Natural killer cell treated with Interleukin-12 subunit alpha and Interleukin-12 subunit beta and Interleukin-15 and Interleukin-18, amount 100 ng/mL, for 72 hours (primary cell): ENCODE measurements at regions not wholly inside any gene's neighbourhood (a gene's known extent, or its start where the extent isn't known, plus 50 kb on each side); places are given as distances from the start of the nearest gene placed in this dataset.

Experiments used
- ATAC-seq, 2 donors: fragments of 150-1000 bp; cut with Tn5 transposase in 1 of 2; sonication (Bioruptor Pico), chemical (Tn5 transposase) in 1 of 2; 2 replicates each; pipeline ENCODE4 v1.10.0; 2021
- DNase-seq: peaks from one replicate; pipeline ENCODE4 v3.0.0; 2022; ENCODE audit warnings: low spot score
- H3K27ac Mint-ChIP-seq, 2 donors: 1 replicate in 1 of 2; 2 replicates in 1 of 2; pipeline ENCODE4 v1.8.0; 2022; ENCODE audit warnings: mixed read lengths in 2 of 2, mild to moderate bottlenecking in 1 of 2, moderate library complexity in 1 of 2
- H3K27me3 Mint-ChIP-seq, 2 donors: 1 replicate in 1 of 2; 2 replicates in 1 of 2; pipeline ENCODE4 v1.8.0; 2022; ENCODE audit warnings: mixed read lengths in 2 of 2
- H3K36me3 Mint-ChIP-seq: one replicate; pipeline ENCODE4 v1.8.0; 2022; ENCODE audit warnings: mixed read lengths
- H3K4me1 Mint-ChIP-seq, 2 donors: 1 replicate in 1 of 2; 2 replicates in 1 of 2; pipeline ENCODE4 v1.8.0; 2022; ENCODE audit warnings: low read depth in 2 of 2, mixed read lengths in 2 of 2, mild to moderate bottlenecking in 1 of 2
- H3K4me3 Mint-ChIP-seq: one replicate; pipeline ENCODE4 v1.8.0; 2022; ENCODE audit warnings: mixed read lengths
- H3K9me3 Mint-ChIP-seq: 2 replicates; pipeline ENCODE4 v1.8.0; 2022; ENCODE audit warnings: mixed read lengths

DNA sequence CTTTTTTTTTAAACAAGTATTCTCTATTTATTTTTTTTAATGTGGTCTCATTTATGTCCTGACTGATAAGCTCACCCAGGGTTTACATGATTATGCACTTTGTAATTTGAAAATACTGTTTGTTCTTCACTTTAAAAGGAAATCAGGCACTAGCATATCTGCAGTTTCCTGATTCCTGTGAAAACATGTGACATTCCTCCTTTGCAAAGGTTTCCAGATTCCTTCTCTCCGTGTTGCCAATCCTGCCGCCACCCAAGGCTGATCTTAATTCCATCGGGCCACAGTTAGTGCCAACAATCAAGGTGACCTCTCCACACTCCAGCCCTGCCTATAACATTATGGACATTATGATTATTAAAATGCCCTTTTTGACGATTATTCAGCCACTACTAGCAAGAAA lies 225.4 kb downstream of the PCDH7 start:
- Mint-ChIP-seq H3K4me3 (no peak overlapping the region), H3K9me3 (peaks cover 3% of the 10 kb centered on the region), H3K36me3 (no peaks in the 10 kb centered on the region), H3K27me3 (no peaks in the 10 kb centered on the region), H3K4me1 (no peaks in the 10 kb centered on the region), H3K27ac (no peak overlapping the region)
- no peak for ATAC-seq
- no peak for DNase-seq

DNA sequence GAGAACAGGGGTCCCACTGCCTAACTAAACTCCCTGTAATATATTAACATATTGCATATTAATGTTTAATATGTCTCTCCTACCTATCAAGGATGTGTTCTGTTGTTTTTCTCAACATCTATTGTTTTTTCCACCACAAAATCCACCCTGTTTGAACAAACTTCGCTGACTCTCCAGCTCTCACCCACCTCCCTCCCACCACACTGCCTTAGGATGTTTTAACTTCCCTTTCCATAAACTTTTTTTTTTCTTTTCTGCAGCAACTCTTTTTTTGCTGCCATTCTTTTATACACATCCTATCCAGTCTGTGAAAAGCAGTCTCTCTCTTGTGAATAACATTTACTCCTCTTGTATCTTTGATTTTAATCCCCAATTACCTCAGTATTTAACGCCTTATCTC lies 226.1 kb downstream of the PCDH7 start:
- no peaks in the 10 kb centered on the region for H3K27me3 Mint-ChIP-seq
- no peak overlapping the region for H3K4me3 Mint-ChIP-seq
- H3K9me3 Mint-ChIP-seq = peaks cover 3% of the 10 kb centered on the region
- ATAC-seq (no peak), DNase-seq (no peak)
- no peaks in the 10 kb centered on the region for H3K36me3 Mint-ChIP-seq
- H3K4me1 Mint-ChIP-seq = no peaks in the 10 kb centered on the region
- no peak overlapping the region for H3K27ac Mint-ChIP-seq

DNA sequence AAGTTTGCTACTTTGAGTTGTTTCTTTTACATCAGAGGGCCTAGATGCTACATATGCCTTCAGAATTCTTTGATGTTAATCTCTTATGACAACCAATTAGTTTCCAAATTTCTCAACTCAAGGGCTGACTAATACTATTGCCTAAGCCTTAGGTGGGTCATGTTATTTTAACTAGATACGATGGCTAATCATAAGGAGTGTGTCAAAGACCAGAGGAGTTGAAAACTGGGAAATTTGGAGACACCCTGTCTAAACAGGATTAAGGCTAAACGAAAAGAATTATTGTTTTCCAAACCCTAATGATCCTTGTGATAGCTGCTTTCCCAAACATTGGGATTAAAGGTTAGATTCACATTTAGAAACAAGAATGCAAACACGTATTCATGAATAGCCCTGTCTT lies 228.5 kb downstream of the PCDH7 start:
- H3K4me1 Mint-ChIP-seq = no peaks in the 10 kb centered on the region
- DNase-seq (no peak), ATAC-seq (no peak)
- H3K9me3 Mint-ChIP-seq = peaks cover 3% of the 10 kb centered on the region
- no peaks in the 10 kb centered on the region for H3K36me3 Mint-ChIP-seq
- H3K4me3 Mint-ChIP-seq = no peak overlapping the region
- H3K27ac Mint-ChIP-seq = no peak overlapping the region
- no peaks in the 10 kb centered on the region for H3K27me3 Mint-ChIP-seq

DNA sequence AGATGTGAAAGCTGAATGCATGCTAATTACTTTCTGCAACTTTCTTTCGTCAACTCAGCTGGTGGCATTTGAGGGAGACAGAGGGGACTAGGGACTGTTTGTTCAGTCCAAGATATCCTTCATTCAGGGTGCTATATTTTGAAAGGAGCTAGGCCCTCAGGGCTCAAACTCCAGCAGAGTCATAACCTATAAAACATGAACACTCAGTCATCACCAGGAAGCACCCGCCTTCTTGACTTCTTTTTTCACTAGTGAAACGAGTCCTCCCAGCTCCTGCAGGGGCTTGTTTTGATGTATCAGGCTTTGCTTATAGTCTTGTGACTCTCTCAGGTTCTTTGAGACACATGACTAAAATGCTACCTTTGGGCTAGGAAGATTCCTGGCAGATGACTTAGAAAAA lies 230.6 kb downstream of the PCDH7 start:
- no peaks in the 10 kb centered on the region for H3K36me3 Mint-ChIP-seq
- no peak for DNase-seq
- H3K4me3 Mint-ChIP-seq = no peak overlapping the region
- no peaks in the 10 kb centered on the region for H3K27me3 Mint-ChIP-seq
- H3K9me3 Mint-ChIP-seq = peaks cover 3% of the 10 kb centered on the region
- no peak overlapping the region for H3K27ac Mint-ChIP-seq
- no peaks in the 10 kb centered on the region for H3K4me1 Mint-ChIP-seq
- ATAC-seq = no peak

DNA sequence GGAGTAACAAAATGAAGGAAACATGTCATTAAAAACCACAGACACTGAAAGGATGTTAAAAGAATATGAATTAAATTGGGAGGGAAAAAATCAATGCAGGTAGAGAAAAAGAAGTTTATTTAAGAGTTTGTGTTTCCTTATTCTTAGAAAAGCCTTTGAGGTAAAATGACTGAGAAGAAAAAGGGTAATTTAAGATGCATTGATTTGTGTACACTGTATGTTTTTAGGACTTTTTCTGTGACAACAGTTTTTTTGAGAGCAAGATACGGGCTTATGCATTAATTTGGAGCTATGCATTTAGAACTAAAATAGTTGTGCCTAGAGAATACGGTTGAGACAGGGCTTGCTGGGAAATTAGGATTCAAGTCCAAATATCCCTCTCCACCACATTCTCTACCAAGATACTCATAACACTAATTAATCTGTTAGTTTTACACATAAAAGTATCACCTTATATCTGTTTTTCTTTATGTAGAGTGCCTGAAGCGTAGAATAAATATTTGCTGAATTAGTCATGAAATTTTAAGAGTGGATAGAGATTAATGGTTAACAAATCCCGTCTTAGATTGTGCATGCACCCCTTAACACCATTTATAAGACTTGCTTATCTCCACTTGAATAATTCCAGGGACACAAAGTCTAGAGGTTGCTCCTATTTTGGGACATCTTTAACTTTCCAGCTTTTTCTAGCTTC lies 232.5 kb downstream of the PCDH7 start:
- H3K36me3 Mint-ChIP-seq = no peaks in the 10 kb centered on the region

DNA sequence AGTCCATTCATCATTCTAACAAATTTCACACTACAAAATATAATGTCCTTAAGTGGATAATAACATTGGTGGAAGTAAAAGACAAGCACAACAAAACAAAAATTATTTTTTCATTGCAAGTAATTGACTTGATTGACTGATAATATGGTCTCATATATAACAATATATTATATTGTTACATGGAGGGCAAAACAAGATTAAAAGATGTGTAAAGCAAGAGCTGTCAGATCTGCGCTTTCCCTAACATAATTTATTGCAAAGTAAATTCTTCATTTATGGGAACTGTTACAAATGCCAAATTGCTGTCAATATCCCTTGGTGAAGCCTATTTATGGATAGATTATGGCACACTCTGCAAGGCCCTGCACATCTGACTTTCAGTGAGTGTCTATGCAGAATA lies 233.6 kb downstream of the PCDH7 start:
- DNase-seq = no peak
- Mint-ChIP-seq H3K36me3 (no peaks in the 10 kb centered on the region), H3K9me3 (peaks cover 3% of the 10 kb centered on the region), H3K4me3 (no peak overlapping the region), H3K27ac (no peak overlapping the region), H3K27me3 (no peaks in the 10 kb centered on the region), H3K4me1 (no peaks in the 10 kb centered on the region)
- ATAC-seq = no peak

More for the DNA sequence above, 232.5 kb downstream of the PCDH7 start:
- H3K4me3 Mint-ChIP-seq = no peak overlapping the region
- H3K27ac Mint-ChIP-seq = no peak overlapping the region
- DNase-seq = no peak
- H3K9me3 Mint-ChIP-seq = no peaks in the 10 kb centered on the region
- no peak for ATAC-seq
- no peaks in the 10 kb centered on the region for H3K27me3 Mint-ChIP-seq
- H3K4me1 Mint-ChIP-seq = no peaks in the 10 kb centered on the region

DNA sequence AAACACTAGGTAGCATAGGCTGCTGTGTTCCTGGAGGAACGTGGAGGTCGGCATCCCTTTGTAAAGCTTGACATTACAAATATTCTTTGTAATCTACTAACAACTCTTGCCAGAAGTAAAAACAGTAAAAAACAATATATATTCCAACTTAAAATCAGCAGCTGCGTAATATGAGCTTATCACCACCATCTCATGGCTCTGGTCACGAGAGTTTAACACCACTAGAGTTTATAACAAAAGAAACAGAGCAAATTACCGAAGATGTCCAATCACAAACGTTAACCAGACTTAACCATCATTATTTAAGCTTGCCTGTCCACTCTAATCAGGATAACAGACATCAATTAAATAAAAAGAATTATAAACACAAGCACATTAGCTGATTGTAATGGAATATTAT lies 236.7 kb downstream of the PCDH7 start:
- H3K36me3 Mint-ChIP-seq = peaks cover 4% of the 10 kb centered on the region
- DNase-seq (no peak), ATAC-seq (no peak)
- H3K27ac Mint-ChIP-seq = no peak overlapping the region
- H3K4me1 Mint-ChIP-seq = no peaks in the 10 kb centered on the region
- no peak overlapping the region for H3K4me3 Mint-ChIP-seq
- H3K27me3 Mint-ChIP-seq = no peaks in the 10 kb centered on the region
- peaks cover 5% of the 10 kb centered on the region for H3K9me3 Mint-ChIP-seq

DNA sequence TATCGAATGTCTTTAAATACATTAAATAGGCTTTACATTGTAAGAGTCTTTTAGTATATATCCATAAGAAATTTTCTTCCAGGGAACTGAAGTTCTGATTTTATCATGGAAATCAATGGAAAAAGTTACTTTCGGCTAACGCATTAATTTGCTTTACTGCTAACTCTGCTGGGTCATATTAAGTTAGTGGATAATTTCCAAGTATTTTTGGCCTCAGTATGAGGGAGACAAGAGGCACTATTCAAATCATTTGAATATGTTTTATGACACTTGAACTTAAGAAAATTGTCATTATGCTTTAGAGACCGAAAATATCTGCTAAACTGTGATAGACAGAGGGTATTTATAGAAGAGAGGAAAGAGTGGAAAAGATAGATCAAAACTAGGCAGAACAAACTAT lies 237.5 kb downstream of the PCDH7 start:
- Mint-ChIP-seq H3K27me3 (no peaks in the 10 kb centered on the region), H3K36me3 (peaks cover 8% of the 10 kb centered on the region), H3K4me3 (no peak overlapping the region), H3K4me1 (no peaks in the 10 kb centered on the region), H3K9me3 (peaks cover 5% of the 10 kb centered on the region), H3K27ac (no peak overlapping the region)
- DNase-seq (no peak), ATAC-seq (no peak)

DNA sequence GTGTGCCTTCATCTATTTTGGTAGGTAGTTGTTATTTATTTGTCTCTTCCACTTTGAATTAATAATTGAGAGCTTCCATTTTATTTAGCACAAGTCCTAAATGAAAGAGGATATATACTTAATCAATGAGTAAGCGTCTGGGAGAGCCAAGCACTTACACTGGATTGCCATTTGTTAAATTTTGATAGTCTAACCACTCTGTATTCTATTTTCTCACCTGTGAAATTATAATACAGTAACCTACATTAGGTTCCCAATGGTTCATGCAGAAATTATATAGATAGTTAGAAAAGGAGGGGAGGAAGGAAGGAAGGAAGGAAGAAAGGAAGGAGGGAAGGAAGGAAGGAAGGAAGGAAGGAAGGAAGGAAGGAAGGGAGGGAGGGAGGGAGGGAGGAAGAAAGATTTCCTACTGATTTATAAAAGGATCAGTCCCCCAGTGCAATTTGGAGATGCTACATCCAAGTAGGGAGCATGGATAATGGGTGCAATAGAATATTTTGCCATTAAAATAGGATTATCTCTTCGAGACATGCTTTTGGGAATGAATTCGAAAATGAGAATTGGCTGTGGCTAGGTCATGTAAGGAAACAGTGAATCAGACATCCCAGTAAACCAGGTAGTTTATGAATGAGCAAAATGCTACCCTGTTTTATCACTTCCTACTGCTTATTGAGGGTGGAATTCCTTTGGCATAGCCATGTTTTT lies 239.8 kb downstream of the PCDH7 start:
- no peak overlapping the region for H3K4me3 Mint-ChIP-seq
- no peaks in the 10 kb centered on the region for H3K27me3 Mint-ChIP-seq
- DNase-seq = no peak
- H3K27ac Mint-ChIP-seq = no peak overlapping the region
- H3K36me3 Mint-ChIP-seq = peaks cover 12% of the 10 kb centered on the region
- peaks cover 5% of the 10 kb centered on the region for H3K9me3 Mint-ChIP-seq
- no peaks in the 10 kb centered on the region for H3K4me1 Mint-ChIP-seq
- no peak for ATAC-seq

DNA sequence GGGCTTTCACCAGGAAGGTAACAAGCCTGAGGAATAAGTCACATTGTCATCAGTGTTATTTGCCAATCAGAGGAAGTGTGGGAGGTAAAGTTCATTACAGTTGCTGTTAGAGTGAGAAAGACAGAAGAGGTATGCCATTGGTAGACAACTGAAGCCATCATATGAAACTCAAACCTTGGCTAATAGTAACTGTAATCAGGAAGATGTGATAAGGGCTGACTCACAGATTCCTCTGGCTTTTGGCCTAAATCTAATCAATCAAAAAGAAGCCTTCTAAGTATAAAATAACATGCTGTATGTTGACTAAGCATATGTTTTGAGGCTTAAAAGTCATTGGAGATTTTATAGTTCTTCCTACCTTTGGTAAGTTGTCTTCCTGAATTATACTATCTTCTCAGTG lies 242.8 kb downstream of the PCDH7 start:
- H3K9me3 Mint-ChIP-seq = peaks cover 3% of the 10 kb centered on the region
- DNase-seq = no peak
- no peak overlapping the region for H3K4me3 Mint-ChIP-seq
- no peaks in the 10 kb centered on the region for H3K27me3 Mint-ChIP-seq
- H3K36me3 Mint-ChIP-seq = peaks cover 12% of the 10 kb centered on the region
- H3K4me1 Mint-ChIP-seq = no peaks in the 10 kb centered on the region
- ATAC-seq = no peak
- H3K27ac Mint-ChIP-seq = no peak overlapping the region

DNA sequence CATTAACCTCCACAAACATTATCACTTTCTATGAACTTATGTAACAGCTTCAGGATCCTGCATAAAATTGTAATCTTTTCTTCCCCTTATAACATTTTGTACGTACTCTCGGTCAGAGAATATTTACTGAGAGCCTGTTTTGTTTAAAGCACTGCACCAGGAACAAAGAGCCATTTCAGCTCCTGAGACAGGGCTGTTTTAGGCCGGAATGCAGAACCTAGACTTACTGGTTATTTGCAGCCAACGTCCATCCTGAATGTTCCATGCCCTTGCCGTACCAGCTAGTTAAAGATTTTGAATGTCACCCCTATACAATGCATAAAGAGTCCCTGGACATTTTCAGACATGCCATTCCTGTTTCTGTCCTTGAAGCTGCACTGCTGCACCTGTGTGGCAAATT lies 248.8 kb downstream of the PCDH7 start:
- no peak for ATAC-seq
- no peak overlapping the region for H3K4me3 Mint-ChIP-seq
- no peak overlapping the region for H3K27ac Mint-ChIP-seq
- no peak for DNase-seq
- H3K9me3 Mint-ChIP-seq = peaks cover 10% of the 10 kb centered on the region
- peaks cover 9% of the 10 kb centered on the region for H3K36me3 Mint-ChIP-seq
- no peaks in the 10 kb centered on the region for H3K4me1 Mint-ChIP-seq
- no peaks in the 10 kb centered on the region for H3K27me3 Mint-ChIP-seq

DNA sequence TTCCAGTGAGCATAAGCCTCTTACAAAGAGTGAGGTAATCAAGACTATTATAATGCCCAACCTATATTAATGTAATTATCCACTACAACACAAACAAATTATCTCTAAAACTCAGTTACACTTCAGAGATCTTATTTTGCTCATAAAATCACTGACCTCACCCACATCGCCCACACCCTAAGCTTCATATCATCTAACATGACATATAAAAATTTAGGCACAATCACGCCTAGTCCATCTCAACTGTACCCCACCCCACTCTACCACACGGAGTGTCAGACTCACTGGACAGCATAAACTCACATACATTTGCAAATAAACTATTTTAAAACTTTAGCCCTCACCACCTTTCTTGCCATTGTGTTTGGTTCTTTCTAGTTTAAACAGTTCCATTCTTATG lies 252.4 kb downstream of the PCDH7 start:
- Mint-ChIP-seq H3K27me3 (no peaks in the 10 kb centered on the region), H3K4me3 (no peak overlapping the region), H3K27ac (no peak overlapping the region), H3K36me3 (peaks cover 11% of the 10 kb centered on the region), H3K9me3 (peaks cover 19% of the 10 kb centered on the region), H3K4me1 (no peaks in the 10 kb centered on the region)
- ATAC-seq = no peak
- DNase-seq = no peak

DNA sequence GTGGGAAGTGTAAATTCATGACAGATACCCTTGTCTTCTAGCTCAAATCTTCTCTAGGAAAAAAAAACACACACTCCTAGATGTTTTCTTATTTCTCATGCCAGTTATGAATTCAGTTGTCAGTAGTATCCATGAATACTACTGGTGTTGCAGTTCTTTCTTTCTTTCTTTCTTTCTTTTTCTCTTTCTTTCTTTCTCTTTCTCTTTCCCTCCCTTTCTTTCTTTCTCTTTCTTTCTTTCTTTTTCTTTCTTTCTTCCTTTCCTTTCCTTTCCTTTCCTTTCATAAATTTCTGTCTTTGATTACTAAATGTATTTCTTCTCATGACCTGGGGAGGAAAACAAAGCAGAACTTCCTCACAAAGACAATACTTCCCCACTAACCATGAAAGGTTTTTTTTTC lies 253.8 kb downstream of the PCDH7 start:
- no peak for DNase-seq
- H3K4me3 Mint-ChIP-seq = no peak overlapping the region
- H3K9me3 Mint-ChIP-seq = peaks cover 19% of the 10 kb centered on the region
- no peak overlapping the region for H3K27ac Mint-ChIP-seq
- peaks cover 11% of the 10 kb centered on the region for H3K36me3 Mint-ChIP-seq
- no peaks in the 10 kb centered on the region for H3K27me3 Mint-ChIP-seq
- no peak for ATAC-seq
- H3K4me1 Mint-ChIP-seq = no peaks in the 10 kb centered on the region

DNA sequence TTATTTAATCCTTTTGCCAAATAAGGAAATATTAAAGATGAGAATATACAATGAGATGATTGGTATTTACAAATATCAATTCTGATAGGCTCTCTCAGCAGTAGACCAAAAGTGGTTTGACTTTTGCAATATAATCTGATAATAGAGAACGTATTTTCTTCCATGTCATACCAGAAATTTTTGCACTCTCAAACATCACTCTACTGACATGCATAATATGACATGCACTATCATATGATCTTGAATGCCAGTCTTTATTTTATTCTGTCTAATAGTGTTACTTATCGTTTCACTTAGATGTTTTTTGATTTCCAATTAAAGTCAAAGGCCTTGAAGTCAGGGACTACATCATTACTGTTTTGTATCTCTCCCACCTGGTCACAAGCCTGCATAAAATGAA lies 259.2 kb downstream of the PCDH7 start:
- Mint-ChIP-seq H3K9me3 (peaks cover 15% of the 10 kb centered on the region), H3K27ac (no peak overlapping the region), H3K27me3 (no peaks in the 10 kb centered on the region), H3K36me3 (peaks cover 4% of the 10 kb centered on the region), H3K4me3 (no peak overlapping the region), H3K4me1 (no peaks in the 10 kb centered on the region)
- ATAC-seq (no peak), DNase-seq (no peak)

DNA sequence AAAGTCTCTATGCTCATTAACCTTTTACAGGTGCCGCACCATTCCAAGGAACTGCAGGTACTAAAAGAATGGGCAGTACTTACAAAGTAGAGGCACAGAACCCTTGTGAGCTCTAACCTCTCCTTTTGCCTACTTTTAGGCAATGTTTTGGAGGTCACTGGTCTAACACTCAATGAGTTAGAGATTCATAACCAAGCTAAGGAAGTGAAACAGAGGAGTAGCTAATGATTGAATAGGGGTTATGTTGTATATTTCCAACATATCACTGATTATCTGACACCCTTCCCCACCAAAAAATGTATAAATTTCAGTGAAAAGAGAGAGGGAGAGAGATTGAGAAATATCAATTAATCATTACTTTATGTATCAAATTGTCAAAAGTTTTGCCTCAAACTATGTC lies 269.3 kb downstream of the PCDH7 start:
- Mint-ChIP-seq H3K27ac (no peak overlapping the region), H3K9me3 (peaks cover 3% of the 10 kb centered on the region), H3K27me3 (no peaks in the 10 kb centered on the region), H3K36me3 (no peaks in the 10 kb centered on the region), H3K4me1 (no peaks in the 10 kb centered on the region), H3K4me3 (no peak overlapping the region)
- DNase-seq (no peak), ATAC-seq (no peak)
